ENCODE measurements at regions not wholly inside any gene's neighbourhood (a gene's known extent, or its start where the extent isn't known, plus 50 kb on each side); places are given as distances from the start of the nearest gene placed in this dataset.

- TF ChIP-seq, protein P1, sequence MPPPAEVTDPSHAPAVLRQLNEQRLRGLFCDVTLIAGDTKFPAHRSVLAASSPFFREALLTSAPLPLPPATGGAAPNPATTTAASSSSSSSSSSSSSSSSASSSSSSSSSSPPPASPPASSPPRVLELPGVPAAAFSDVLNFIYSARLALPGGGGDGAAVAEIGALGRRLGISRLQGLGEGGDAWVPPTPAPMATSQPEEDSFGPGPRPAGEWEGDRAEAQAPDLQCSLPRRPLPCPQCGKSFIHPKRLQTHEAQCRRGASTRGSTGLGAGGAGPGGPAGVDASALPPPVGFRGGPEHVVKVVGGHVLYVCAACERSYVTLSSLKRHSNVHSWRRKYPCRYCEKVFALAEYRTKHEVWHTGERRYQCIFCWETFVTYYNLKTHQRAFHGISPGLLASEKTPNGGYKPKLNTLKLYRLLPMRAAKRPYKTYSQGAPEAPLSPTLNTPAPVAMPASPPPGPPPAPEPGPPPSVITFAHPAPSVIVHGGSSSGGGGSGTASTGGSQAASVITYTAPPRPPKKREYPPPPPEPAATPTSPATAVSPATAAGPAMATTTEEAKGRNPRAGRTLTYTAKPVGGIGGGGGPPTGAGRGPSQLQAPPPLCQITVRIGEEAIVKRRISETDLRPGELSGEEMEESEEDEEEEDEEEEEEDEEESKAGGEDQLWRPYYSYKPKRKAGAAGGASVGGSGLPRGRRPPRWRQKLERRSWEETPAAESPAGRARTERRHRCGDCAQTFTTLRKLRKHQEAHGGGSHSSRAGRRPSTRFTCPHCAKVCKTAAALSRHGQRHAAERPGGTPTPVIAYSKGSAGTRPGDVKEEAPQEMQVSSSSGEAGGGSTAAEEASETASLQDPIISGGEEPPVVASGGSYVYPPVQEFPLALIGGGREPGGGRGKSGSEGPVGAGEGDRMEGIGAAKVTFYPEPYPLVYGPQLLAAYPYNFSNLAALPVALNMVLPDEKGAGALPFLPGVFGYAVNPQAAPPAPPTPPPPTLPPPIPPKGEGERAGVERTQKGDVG (CRISPR knock-in tag; IDR thresholded peaks at IDR 0.05) = no peak
- no peak for TF ChIP-seq RCOR1 (conservative IDR thresholded peaks at IDR 0.05; ENCODE audit: low read depth, low read length)
- TF ChIP-seq EZH2 (IDR thresholded peaks at IDR 0.05; ENCODE audit: borderline replicate concordance, control insufficient read depth, low read depth, low read length) = no peak
- no peak for TF ChIP-seq POLR2A (IDR thresholded peaks at IDR 0.05; ENCODE audit: low read depth, low read length)
- TF ChIP-seq, protein P2, sequence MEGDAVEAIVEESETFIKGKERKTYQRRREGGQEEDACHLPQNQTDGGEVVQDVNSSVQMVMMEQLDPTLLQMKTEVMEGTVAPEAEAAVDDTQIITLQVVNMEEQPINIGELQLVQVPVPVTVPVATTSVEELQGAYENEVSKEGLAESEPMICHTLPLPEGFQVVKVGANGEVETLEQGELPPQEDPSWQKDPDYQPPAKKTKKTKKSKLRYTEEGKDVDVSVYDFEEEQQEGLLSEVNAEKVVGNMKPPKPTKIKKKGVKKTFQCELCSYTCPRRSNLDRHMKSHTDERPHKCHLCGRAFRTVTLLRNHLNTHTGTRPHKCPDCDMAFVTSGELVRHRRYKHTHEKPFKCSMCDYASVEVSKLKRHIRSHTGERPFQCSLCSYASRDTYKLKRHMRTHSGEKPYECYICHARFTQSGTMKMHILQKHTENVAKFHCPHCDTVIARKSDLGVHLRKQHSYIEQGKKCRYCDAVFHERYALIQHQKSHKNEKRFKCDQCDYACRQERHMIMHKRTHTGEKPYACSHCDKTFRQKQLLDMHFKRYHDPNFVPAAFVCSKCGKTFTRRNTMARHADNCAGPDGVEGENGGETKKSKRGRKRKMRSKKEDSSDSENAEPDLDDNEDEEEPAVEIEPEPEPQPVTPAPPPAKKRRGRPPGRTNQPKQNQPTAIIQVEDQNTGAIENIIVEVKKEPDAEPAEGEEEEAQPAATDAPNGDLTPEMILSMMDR (IDR thresholded peaks at IDR 0.05 in 2 of 3, conservative IDR thresholded peaks at IDR 0.05 in 1 of 3; ENCODE audit: control insufficient read depth in 2 of 3, extremely low read depth in 1 of 3, insufficient read depth in 1 of 3, low read depth in 3 of 3, low read length in 3 of 3) = no peak
- TF ChIP-seq EP300 (IDR thresholded peaks at IDR 0.05; ENCODE audit: borderline replicate concordance in 1 of 2, control insufficient read depth in 1 of 2, low read depth in 2 of 2, low read length in 2 of 2) = no peak
- no peak for TF ChIP-seq NR2C1 (IDR thresholded peaks at IDR 0.05)
- TF ChIP-seq ZNF274 (IDR thresholded peaks at IDR 0.05; ENCODE audit: insufficient read depth, insufficient read length) = no peak
- TF ChIP-seq HDAC2 (IDR thresholded peaks at IDR 0.05) = no peak
Observed at GRCh38 chr7:116363637-116364432, 135.7 kb upstream of the CAV2 start.
